BJ (cell line): ENCODE measurements at regions not wholly inside any gene's neighbourhood (a gene's known extent, or its start where the extent isn't known, plus 50 kb on each side); places are given as distances from the start of the nearest gene placed in this dataset.

Experiments
- CTCF ChIA-PET: fragments of 350-600 bp; formaldehyde crosslinking; extraction: SDS; loops from one replicate; lab custom pipeline; 2021; ENCODE audit warnings: antibody characterized with exemption, inconsistent platforms; lab: Yijun Ruan, JAX
- POLR2A ChIA-PET: fragments of 300-600 bp; sonication (Branson Sonifier 250); formaldehyde crosslinking; extraction: SDS; loops from one replicate; lab custom pipeline; 2021; ENCODE audit warnings: antibody characterized with exemption; lab: Charles Lee
- DNase-seq: peaks from one replicate; pipeline ENCODE4 v3.0.0-alpha.2; 2011; ENCODE audit warnings: low read depth
- H3K27me3 ChIP-seq: 2 replicates; pipeline ENCODE4 v1.6.0; 2011; ENCODE audit warnings: low read length; ENCODE audit not compliant: control insufficient read depth, insufficient read depth
- H3K36me3 ChIP-seq: 2 replicates; pipeline ENCODE4 v1.5.1; 2011; ENCODE audit warnings: low read length; ENCODE audit not compliant: control insufficient read depth, insufficient read depth
- H3K4me3 ChIP-seq: 2 replicates; pipeline ENCODE4 v1.5.1; 2011; ENCODE audit warnings: low read depth, mild to moderate bottlenecking, control low read depth, low read length
- CTCF ChIP-seq: IDR thresholded peaks from 2 replicates; pipeline ENCODE4 v1.5.1; 2011; ENCODE audit warnings: low read depth, mild to moderate bottlenecking, control low read depth, inconsistent platforms, low read length, moderate library complexity; ENCODE audit not compliant: insufficient read depth

GRCh38 chr6:90877616-90878015 lies 290.7 kb upstream of the MAP3K7 start:
- ChIA-PET CTCF (interaction anchor here (1.5 kb wide), 1 partner anchor 9 kb away, joined by 3 read pairs; no protein-coding TSS in a partner anchor), POLR2A (no interaction called here)
- no peak for TF ChIP-seq CTCF
- Histone ChIP-seq H3K27me3 (no peaks in the 10 kb centered on the region), H3K36me3 (no peaks in the 10 kb centered on the region), H3K4me3 (no peak overlapping the region)
- no peak for DNase-seq

GRCh38 chr6:90874931-90875330 lies 288.1 kb upstream of the MAP3K7 start:
- H3K36me3 ChIP-seq: no peaks in the 10 kb centered on the region
- no peak for TF ChIP-seq CTCF
- POLR2A ChIA-PET: no interaction called here
- H3K27me3 ChIP-seq: no peaks in the 10 kb centered on the region
- no peak overlapping the region for H3K4me3 ChIP-seq
- CTCF ChIA-PET: interaction anchor here (1.1 kb wide), 1 partner anchor 13 kb away, joined by 5 read pairs; no protein-coding TSS in a partner anchor
- DNase-seq: no peak

GRCh38 chr6:90872981-90873380 lies 286.1 kb upstream of the MAP3K7 start:
- DNase-seq: no peak
- no peak for TF ChIP-seq CTCF
- Histone ChIP-seq H3K27me3 (no peaks in the 10 kb centered on the region), H3K4me3 (no peak overlapping the region), H3K36me3 (no peaks in the 10 kb centered on the region)
- ChIA-PET CTCF (no interaction called here), POLR2A (no interaction called here)

- ChIA-PET CTCF (no interaction called here), POLR2A (no interaction called here)
- DNase-seq: no peak
- TF ChIP-seq CTCF: no peak
- no peaks in the 10 kb centered on the region for H3K36me3 ChIP-seq
- no peak overlapping the region for H3K4me3 ChIP-seq
- no peaks in the 10 kb centered on the region for H3K27me3 ChIP-seq
Observed at GRCh38 chr6:90870561-90870960, 283.7 kb upstream of the MAP3K7 start.

- ChIA-PET POLR2A (no interaction called here), CTCF (no interaction called here)
- DNase-seq: no peak
- Histone ChIP-seq H3K36me3 (no peaks in the 10 kb centered on the region), H3K27me3 (no peaks in the 10 kb centered on the region), H3K4me3 (no peak overlapping the region)
- TF ChIP-seq CTCF: no peak
Observed at GRCh38 chr6:90868656-90869055, 281.8 kb upstream of the MAP3K7 start.
